H9 (cell line): ENCODE measurements at regions not wholly inside any gene's neighbourhood (a gene's known extent, or its start where the extent isn't known, plus 50 kb on each side); places are given as distances from the start of the nearest gene placed in this dataset.

ENCODE experiments used
- DNase-seq: peaks from one replicate; pipeline ENCODE4 v3.0.0-alpha.2; 2017
- H2AFZ ChIP-seq: one replicate; pipeline ENCODE4 v1.6.1; 2013; ENCODE audit warnings: mild to moderate bottlenecking, low read length, control low read depth, moderate library complexity
- H2AK5ac ChIP-seq: 2 replicates; pipeline ENCODE4 v1.6.1; 2013; ENCODE audit warnings: low read length, control low read depth, mixed read lengths; ENCODE audit not compliant: insufficient read length
- H2BK120ac ChIP-seq: one replicate; pipeline ENCODE4 v1.6.1; 2013; ENCODE audit warnings: low read depth, mild to moderate bottlenecking, low read length, control low read depth, inconsistent platforms; ENCODE audit not compliant: poor library complexity, severe bottlenecking
- H2BK12ac ChIP-seq: 2 replicates; pipeline ENCODE4 v1.6.1; 2013; ENCODE audit warnings: low read length, control low read depth, mixed read lengths, low read depth; ENCODE audit not compliant: insufficient read length
- H2BK15ac ChIP-seq: 2 replicates; pipeline ENCODE4 v1.6.1; 2013; ENCODE audit warnings: low read depth, low read length, control low read depth
- H2BK20ac ChIP-seq: one replicate; pipeline ENCODE4 v1.6.1; 2013; ENCODE audit warnings: low read depth, mild to moderate bottlenecking, low read length, control low read depth, inconsistent platforms; ENCODE audit not compliant: poor library complexity, severe bottlenecking
- H2BK5ac ChIP-seq: 2 replicates; pipeline ENCODE4 v1.6.1; 2013; ENCODE audit warnings: low read length, control low read depth, mixed read lengths; ENCODE audit not compliant: insufficient read length
- H3K14ac ChIP-seq: 2 replicates; pipeline ENCODE4 v1.6.1; 2013; ENCODE audit warnings: low read length, control low read depth; ENCODE audit not compliant: insufficient read depth
- H3K18ac ChIP-seq: 2 replicates; pipeline ENCODE4 v1.6.1; 2013; ENCODE audit warnings: low read depth, mild to moderate bottlenecking, mixed read lengths, low read length, control low read depth; ENCODE audit not compliant: insufficient read length
- H3K23ac ChIP-seq: 2 replicates; pipeline ENCODE4 v1.6.1; 2013; ENCODE audit warnings: low read length, control low read depth, mixed read lengths, low read depth; ENCODE audit not compliant: insufficient read length
- H3K23me2 ChIP-seq: 2 replicates; pipeline ENCODE4 v1.6.1; 2013; ENCODE audit warnings: low read depth, mild to moderate bottlenecking, mixed read lengths, low read length, control low read depth; ENCODE audit not compliant: insufficient read length, poor library complexity, severe bottlenecking
- H3K27ac ChIP-seq: 2 replicates; pipeline ENCODE4 v1.5.1; 2013; ENCODE audit warnings: low read length, control low read depth, mixed read lengths, low read depth; ENCODE audit not compliant: insufficient read length
- H3K27me3 ChIP-seq: 2 replicates; pipeline ENCODE4 v1.6.1; 2013; ENCODE audit warnings: low read length, control low read depth, inconsistent platforms; ENCODE audit not compliant: insufficient read depth
- H3K4ac ChIP-seq: 2 replicates; pipeline ENCODE4 v1.6.1; 2013; ENCODE audit warnings: low read depth, mild to moderate bottlenecking, control low read depth, inconsistent platforms, low read length, moderate library complexity
- H3K4me1 ChIP-seq: 2 replicates; pipeline ENCODE4 v1.6.1; 2013; ENCODE audit warnings: low read length, control low read depth, inconsistent platforms; ENCODE audit not compliant: insufficient read depth
- H3K4me2 ChIP-seq: 2 replicates; pipeline ENCODE4 v1.6.1; 2013; ENCODE audit warnings: low read length, control low read depth, mixed read lengths; ENCODE audit not compliant: insufficient read length, insufficient read depth
- H3K56ac ChIP-seq: 2 replicates; pipeline ENCODE4 v1.6.1; 2013; ENCODE audit warnings: low read depth, mild to moderate bottlenecking, mixed read lengths, low read length, control low read depth; ENCODE audit not compliant: insufficient read length
- H3K79me1 ChIP-seq: 2 replicates; pipeline ENCODE4 v1.6.1; 2013; ENCODE audit warnings: low read depth, mild to moderate bottlenecking, moderate library complexity, low read length, control low read depth, inconsistent platforms; ENCODE audit not compliant: insufficient read depth, poor library complexity, severe bottlenecking
- H3K79me2 ChIP-seq: 2 replicates; pipeline ENCODE4 v1.6.1; 2013; ENCODE audit warnings: low read length, control low read depth, inconsistent platforms; ENCODE audit not compliant: insufficient read depth
- H3K9ac ChIP-seq: 2 replicates; pipeline ENCODE4 v1.6.1; 2013; ENCODE audit warnings: low read length, control low read depth, mixed read lengths; ENCODE audit not compliant: insufficient read length; ENCODE audit errors: extremely low read depth
- H3K9me3 ChIP-seq: one replicate; pipeline ENCODE4 v1.6.1; 2013; ENCODE audit warnings: low read depth, low read length, inconsistent platforms; ENCODE audit not compliant: control insufficient read depth
- H3T11ph ChIP-seq: one replicate; pipeline ENCODE4 v1.6.1; 2013; ENCODE audit warnings: mild to moderate bottlenecking, low read length, control low read depth, inconsistent platforms
- H4K20me1 ChIP-seq: one replicate; pipeline ENCODE4 v1.6.1; 2013; ENCODE audit not compliant: control insufficient read depth, insufficient read length, insufficient read depth
- H4K5ac ChIP-seq: 2 replicates; pipeline ENCODE4 v1.6.1; 2013; ENCODE audit warnings: low read depth, mild to moderate bottlenecking, mixed read lengths, low read length, control low read depth; ENCODE audit not compliant: insufficient read length
- H4K8ac ChIP-seq: replicated peaks from 2 replicates; pipeline ENCODE4 v1.6.1; 2013; ENCODE audit warnings: low read length, control low read depth, mixed read lengths, low read depth; ENCODE audit not compliant: insufficient read length
- H4K91ac ChIP-seq: 2 replicates; pipeline ENCODE4 v1.6.1; 2013; ENCODE audit warnings: low read depth, mild to moderate bottlenecking, moderate library complexity, mixed read lengths, low read length, control low read depth; ENCODE audit not compliant: insufficient read length
- H3K27ac Mint-ChIP-seq, 3 experiments: 2 replicates in 2 of 3; 3 replicates in 1 of 3; pipeline ENCODE4 v1.8.0; 2020 to 2021; ENCODE audit warnings: mixed read lengths in 3 of 3, mild to moderate bottlenecking in 1 of 3, moderate library complexity in 1 of 3
- H3K27me3 Mint-ChIP-seq: 2 replicates; pipeline ENCODE4 v1.8.0; 2021; ENCODE audit warnings: low read depth, mild to moderate bottlenecking, moderate library complexity, mixed read lengths
- H3K36me3 Mint-ChIP-seq, 3 experiments: 2 replicates in 2 of 3; 3 replicates in 1 of 3; pipeline ENCODE4 v1.8.0; 2020 to 2021; ENCODE audit warnings: low read depth in 3 of 3, mixed read lengths in 3 of 3; ENCODE audit not compliant: insufficient read depth in 1 of 3
- H3K4me1 Mint-ChIP-seq, 2 experiments: 2 replicates each; pipeline ENCODE4 v1.8.0; 2020; ENCODE audit warnings: mixed read lengths in 2 of 2
- H3K4me3 Mint-ChIP-seq, 2 experiments: 2 replicates in 1 of 2; 3 replicates in 1 of 2; pipeline ENCODE4 v1.8.0; 2020 to 2021; ENCODE audit warnings: mild to moderate bottlenecking in 2 of 2, mixed read lengths in 2 of 2, moderate library complexity in 1 of 2
- H3K9me3 Mint-ChIP-seq, 2 experiments: 2 replicates in 1 of 2; 3 replicates in 1 of 2; pipeline ENCODE4 v1.8.0; 2020; ENCODE audit warnings: mild to moderate bottlenecking in 2 of 2, mixed read lengths in 2 of 2, moderate library complexity in 1 of 2
- WGBS: extraction: QIAGEN DNeasy Blood & Tissue Kit; methylation state at CpG from one replicate; pipeline ENCODE4 v1.1.7; 2013; ENCODE audit warnings: missing lambda C conversion rate, low lambda C conversion rate, mixed read lengths; ENCODE audit not compliant: insufficient read length; ENCODE audit errors: extremely low coverage; 5-methylcytosine and 5-hydroxymethylcytosine counted together
- TF ChIP-seq, protein P1 (sequence below): fragments of 200-600 bp; sonication (generic); conservative IDR thresholded peaks from 3 replicates; pipeline ENCODE4 v1.8.0; 2021; ENCODE audit warnings: antibody characterized with exemption, mild to moderate bottlenecking

DNA sequence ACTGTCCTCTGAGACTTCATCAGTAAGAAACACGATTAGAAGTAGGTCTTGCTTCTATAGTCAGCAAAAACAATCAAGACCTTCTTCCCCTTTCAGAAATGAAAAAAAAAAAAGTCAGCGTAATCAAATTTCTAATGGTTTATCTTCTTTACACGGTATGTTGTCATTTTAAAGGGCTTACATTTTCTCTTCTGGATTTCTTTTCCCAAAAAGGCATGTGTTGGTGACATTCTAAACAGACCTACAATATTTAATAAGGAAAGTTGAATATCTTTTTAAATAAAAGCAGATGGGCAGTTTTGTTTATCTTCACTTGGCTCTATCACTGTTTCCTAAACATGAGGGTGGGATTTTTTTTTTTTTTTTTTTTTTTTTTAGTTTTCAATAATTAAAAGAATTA lies 197.3 kb upstream of the ADAMTS9 start:
- Histone ChIP-seq H3K27ac (no peak overlapping the region), H3K79me2 (no peaks in the 10 kb centered on the region), H3K9me3 (no peaks in the 10 kb centered on the region), H3K4me1 (no peaks in the 10 kb centered on the region), H4K8ac (no peak overlapping the region), H2BK120ac (no peak overlapping the region), H3K23me2 (no peaks in the 10 kb centered on the region), H4K91ac (no peak overlapping the region), H3K56ac (no peak overlapping the region), H3K4me2 (no peak overlapping the region), H2BK20ac (no peak overlapping the region), H3K14ac (no peak overlapping the region), H4K20me1 (no peaks in the 10 kb centered on the region), H3K4ac (no peak overlapping the region), H2BK5ac (no peak overlapping the region), H2AK5ac (no peak overlapping the region), H3K18ac (no peak overlapping the region), H3K79me1 (no peaks in the 10 kb centered on the region), H3K9ac (no peak overlapping the region), H3K27me3 (no peaks in the 10 kb centered on the region), H4K5ac (no peak overlapping the region), H3K23ac (no peak overlapping the region), H2AFZ (no peak overlapping the region), H2BK12ac (no peak overlapping the region), H2BK15ac (no peak overlapping the region), H3T11ph (no peak overlapping the region)
- H3K27me3 Mint-ChIP-seq: no peaks in the 10 kb centered on the region; the same call in none of the 2 replicates
- peaks cover 2% of the 10 kb centered on the region in 2 experiments for H3K4me1 Mint-ChIP-seq
- TF ChIP-seq, protein P1, sequence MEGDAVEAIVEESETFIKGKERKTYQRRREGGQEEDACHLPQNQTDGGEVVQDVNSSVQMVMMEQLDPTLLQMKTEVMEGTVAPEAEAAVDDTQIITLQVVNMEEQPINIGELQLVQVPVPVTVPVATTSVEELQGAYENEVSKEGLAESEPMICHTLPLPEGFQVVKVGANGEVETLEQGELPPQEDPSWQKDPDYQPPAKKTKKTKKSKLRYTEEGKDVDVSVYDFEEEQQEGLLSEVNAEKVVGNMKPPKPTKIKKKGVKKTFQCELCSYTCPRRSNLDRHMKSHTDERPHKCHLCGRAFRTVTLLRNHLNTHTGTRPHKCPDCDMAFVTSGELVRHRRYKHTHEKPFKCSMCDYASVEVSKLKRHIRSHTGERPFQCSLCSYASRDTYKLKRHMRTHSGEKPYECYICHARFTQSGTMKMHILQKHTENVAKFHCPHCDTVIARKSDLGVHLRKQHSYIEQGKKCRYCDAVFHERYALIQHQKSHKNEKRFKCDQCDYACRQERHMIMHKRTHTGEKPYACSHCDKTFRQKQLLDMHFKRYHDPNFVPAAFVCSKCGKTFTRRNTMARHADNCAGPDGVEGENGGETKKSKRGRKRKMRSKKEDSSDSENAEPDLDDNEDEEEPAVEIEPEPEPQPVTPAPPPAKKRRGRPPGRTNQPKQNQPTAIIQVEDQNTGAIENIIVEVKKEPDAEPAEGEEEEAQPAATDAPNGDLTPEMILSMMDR: no peak
- peaks cover 0 to 2% (median 0%) of the 10 kb centered on the region in 3 experiments; a peak in 2 of 7 replicates for H3K36me3 Mint-ChIP-seq
- no peaks in the 10 kb centered on the region; a peak in 1 of 5 replicates for H3K9me3 Mint-ChIP-seq
- no peak overlapping the region for H3K4me3 Mint-ChIP-seq
- no CpG with 5 or more reads among the region's 3 CpGs for WGBS
- no peak for DNase-seq
- no peak overlapping the region for H3K27ac Mint-ChIP-seq
